HCT116 (cell line): ENCODE measurements at regions not wholly inside any gene's neighbourhood (a gene's known extent, or its start where the extent isn't known, plus 50 kb on each side); places are given as distances from the start of the nearest gene placed in this dataset.

Source experiments
- ATAC-seq: fragments of 200-7000 bp; cut with Tn5 transposase; 2 replicates; pipeline ENCODE4 v1.9.1; 2020; ENCODE audit warnings: mild to moderate bottlenecking, moderate library complexity
- BruUV-seq: library from RNA; stranded (reverse); fragments of 400-500 nt; replicated peaks from 2 replicates; lab custom pipeline; 2021; lab: Mats Ljungman, UMichigan
- CTCF ChIA-PET: fragments of 300-600 bp; sonication (Branson Sonifier 250); formaldehyde crosslinking; loops from one replicate; lab custom pipeline; 2021; ENCODE audit warnings: antibody characterized with exemption; lab: Charles Lee
- POLR2A ChIA-PET: fragments of 300-600, 350-600 bp; sonication (Branson Sonifier 250); formaldehyde crosslinking; loops from one replicate; lab custom pipeline; 2021; ENCODE audit warnings: antibody characterized with exemption; lab: Charles Lee
- RAD21 ChIA-PET, 2 experiments: fragments of 300-600 bp; sonication (Branson Sonifier 250); formaldehyde crosslinking; loops; one replicate each; lab custom pipeline; 2023; ENCODE audit warnings: low total read pairs in 2 of 2; ENCODE audit not compliant: uncharacterized antibody in 2 of 2, unreplicated experiment in 2 of 2, low non-redundant PET in 1 of 2; lab: Charles Lee
- DNase-seq: peaks from one replicate; pipeline ENCODE4 v3.0.0-alpha.2; 2010; ENCODE audit warnings: low read depth, low spot score
- H2AFZ ChIP-seq: fragments of 200-600 bp; shearing (Covaris generic), sonication (generic); 2 replicates; pipeline ENCODE4 v1.6.1; 2017; ENCODE audit warnings: low read depth, mixed run types, mixed read lengths, antibody characterized with exemption, low read length; ENCODE audit not compliant: poor library complexity, severe bottlenecking
- H3K27ac ChIP-seq: 2 replicates; pipeline ENCODE4 v1.5.1; 2012; ENCODE audit warnings: low read depth, low read length
- H3K27me3 ChIP-seq: fragments of 200-600 bp; sonication (generic); 2 replicates; pipeline ENCODE4 v1.6.1; 2016; ENCODE audit warnings: mixed run types, low read length, mixed read lengths; ENCODE audit not compliant: insufficient read depth
- H3K36me3 ChIP-seq, 2 experiments: fragments of 200-500 bp in 1 of 2; fragments of 200-600 bp in 1 of 2; sonication (Bioruptor generic) in 1 of 2; sonication (generic) in 1 of 2; 2 replicates each; pipeline versions ENCODE4 v1.5.1 to v1.6.1; 2014 to 2016; ENCODE audit warnings: low read length in 2 of 2, inconsistent platforms in 1 of 2, mixed read lengths in 1 of 2, mixed run types in 1 of 2; ENCODE audit not compliant: insufficient read depth in 2 of 2, control insufficient read depth in 1 of 2
- H3K4me1 ChIP-seq, 2 experiments: fragments of 200-600 bp in 1 of 2; sonication (generic) in 1 of 2; 2 replicates each; pipeline versions ENCODE4 v1.5.1 to v1.6.1; 2012 to 2017; ENCODE audit warnings: low read length in 2 of 2, inconsistent platforms in 1 of 2, mild to moderate bottlenecking in 1 of 2, mixed read lengths in 1 of 2, mixed run types in 1 of 2, moderate library complexity in 1 of 2; ENCODE audit not compliant: insufficient read depth in 2 of 2, control insufficient read depth in 1 of 2
- H3K4me2 ChIP-seq: fragments of 200-600 bp; sonication (generic); 2 replicates; pipeline ENCODE4 v1.6.1; 2017; ENCODE audit warnings: mixed run types, low read length, mixed read lengths
- H3K4me3 ChIP-seq, 2 experiments: fragments of 200-600 bp in 1 of 2; sonication (generic) in 1 of 2; replicated peaks in 1 of 2; 2 replicates each; pipeline ENCODE4 v1.5.1; 2011 to 2016; ENCODE audit warnings: low read length in 2 of 2, control low read depth in 1 of 2, low read depth in 1 of 2, mild to moderate bottlenecking in 1 of 2, mixed read lengths in 1 of 2, mixed run types in 1 of 2
- H3K79me2 ChIP-seq: fragments of 200-600 bp; sonication (generic); 2 replicates; pipeline ENCODE4 v1.6.1; 2017; ENCODE audit warnings: mild to moderate bottlenecking, mixed run types, low read length, moderate library complexity, mixed read lengths; ENCODE audit not compliant: insufficient read depth
- H3K9ac ChIP-seq: fragments of 200-600 bp; sonication (generic); 2 replicates; pipeline ENCODE4 v1.6.1; 2016; ENCODE audit warnings: low read length, mixed read lengths
- H3K9me2 ChIP-seq: fragments of 200-600 bp; sonication (generic), shearing (Covaris generic); 2 replicates; pipeline ENCODE4 v1.6.1; 2017; ENCODE audit warnings: mixed run types, mild to moderate bottlenecking, moderate library complexity; ENCODE audit not compliant: insufficient read depth
- H3K9me3 ChIP-seq, 2 experiments: fragments of 200-500 bp in 1 of 2; fragments of 200-600 bp in 1 of 2; sonication (Bioruptor generic) in 1 of 2; sonication (generic) in 1 of 2; 2 replicates each; pipeline ENCODE4 v1.6.1; 2014 to 2017; ENCODE audit warnings: low read length in 2 of 2, mixed read lengths in 2 of 2, inconsistent platforms in 1 of 2, low read depth in 1 of 2, mild to moderate bottlenecking in 1 of 2, mixed run types in 1 of 2, moderate library complexity in 1 of 2; ENCODE audit not compliant: control insufficient read depth in 1 of 2, insufficient read depth in 1 of 2
- H4K20me1 ChIP-seq: fragments of 200-600 bp; sonication (generic), shearing (Covaris generic); 2 replicates; pipeline ENCODE4 v1.6.1; 2017; ENCODE audit warnings: mixed run types, mild to moderate bottlenecking, moderate library complexity; ENCODE audit not compliant: insufficient read depth
- CBX3 ChIP-seq: IDR thresholded peaks from 2 replicates; pipeline ENCODE4 v1.6.1; 2012; ENCODE audit warnings: low read depth
- CTCF ChIP-seq, 3 experiments: fragments of 200-600 bp in 1 of 3; sonication (generic) in 1 of 3; IDR thresholded peaks in 2 of 3; conservative IDR thresholded peaks in 1 of 3; 2 replicates each; pipeline ENCODE4 v1.5.1; 2012 to 2017; ENCODE audit warnings: low read depth in 2 of 3, low read length in 2 of 3, antibody characterized with exemption in 1 of 3, borderline replicate concordance in 1 of 3, control low read depth in 1 of 3, mild to moderate bottlenecking in 1 of 3, mixed read lengths in 1 of 3, mixed run types in 1 of 3, moderate library complexity in 1 of 3; ENCODE audit not compliant: insufficient read depth in 1 of 3
- EGR1 ChIP-seq: IDR thresholded peaks from 2 replicates; pipeline ENCODE4 v1.6.1; 2012; ENCODE audit warnings: low read depth
- ELF1 ChIP-seq: IDR thresholded peaks from 2 replicates; pipeline ENCODE4 v1.6.1; 2012; ENCODE audit warnings: low read depth, borderline replicate concordance
- EZH2 ChIP-seq: fragments of 200-600 bp; sonication (generic); IDR thresholded peaks from 2 replicates; pipeline ENCODE4 v1.6.1; 2017; ENCODE audit warnings: antibody characterized with exemption, mixed run types
- EZH2phosphoT487 ChIP-seq: fragments of 200-600 bp; IDR thresholded peaks from 2 replicates; pipeline ENCODE4 v1.6.1; 2018; ENCODE audit warnings: antibody characterized with exemption, borderline replicate concordance
- JUND ChIP-seq: IDR thresholded peaks from 2 replicates; pipeline ENCODE4 v1.6.1; 2012
- POLR2A ChIP-seq: IDR thresholded peaks from 2 replicates; pipeline ENCODE4 v1.7.0; 2011; ENCODE audit warnings: borderline replicate concordance; ENCODE audit not compliant: insufficient read depth, insufficient read length; ENCODE audit errors: extremely low read depth
- POLR2AphosphoS5 ChIP-seq: IDR thresholded peaks from 2 replicates; pipeline ENCODE4 v1.6.1; 2011; ENCODE audit warnings: mild to moderate bottlenecking, low read depth, low read length, moderate library complexity
- RAD21 ChIP-seq: IDR thresholded peaks from 2 replicates; pipeline ENCODE4 v1.6.1; 2012; ENCODE audit warnings: low read depth, mild to moderate bottlenecking
- REST ChIP-seq: IDR thresholded peaks from 2 replicates; pipeline ENCODE4 v1.6.1; 2012; ENCODE audit warnings: low read depth
- SIN3A ChIP-seq: IDR thresholded peaks from 2 replicates; pipeline ENCODE4 v1.6.1; 2012; ENCODE audit warnings: low read depth
- SP1 ChIP-seq: IDR thresholded peaks from 2 replicates; pipeline ENCODE4 v1.6.1; 2012; ENCODE audit warnings: low read depth
- SRF ChIP-seq: IDR thresholded peaks from 2 replicates; pipeline ENCODE4 v1.6.1; 2012; ENCODE audit warnings: low read depth
- TCF7L2 ChIP-seq: IDR thresholded peaks from 2 replicates; pipeline ENCODE4 v1.7.0; 2011; ENCODE audit warnings: borderline replicate concordance, inconsistent platforms; ENCODE audit not compliant: insufficient read depth, insufficient read length; ENCODE audit errors: extremely low read depth
- YY1 ChIP-seq: IDR thresholded peaks from 2 replicates; pipeline ENCODE4 v1.6.1; 2011; ENCODE audit warnings: low read length, low read depth, moderate library complexity, mild to moderate bottlenecking; ENCODE audit not compliant: insufficient replicate concordance; ENCODE audit errors: extremely low read depth
- ZBTB33 ChIP-seq: IDR thresholded peaks from 2 replicates; pipeline ENCODE4 v1.6.1; 2011; ENCODE audit warnings: mild to moderate bottlenecking, low read length, moderate library complexity; ENCODE audit not compliant: insufficient replicate concordance; ENCODE audit errors: extremely low read depth
- ZFX ChIP-seq: fragments of 450-650 bp; IDR thresholded peaks from 2 replicates; pipeline ENCODE4 v1.6.1; 2017
- ZNF274 ChIP-seq: fragments of 200-500 bp; sonication (Bioruptor generic); IDR thresholded peaks from 2 replicates; pipeline ENCODE4 v1.6.1; 2014; ENCODE audit warnings: mild to moderate bottlenecking, low read depth, low read length, inconsistent platforms
- intact Hi-C: fragments of 100-400 bp; cut with micrococcal nuclease; formaldehyde crosslinking; loops from 2 replicates; pipeline ENCODE4 v1.10.0; 2022

GRCh38 chr3:23691357-23691895, 114.3 kb upstream of the UBE2E1 start:
- TF ChIP-seq EGR1 (no peak), CTCF (IDR thresholded peaks at IDR 0.05 in 2 of 3, conservative IDR thresholded peaks at IDR 0.05 in 1 of 3; ENCODE audit: borderline replicate concordance in 1 of 3, insufficient read depth in 1 of 3, low read depth in 2 of 3, low read length in 2 of 3) (no peak), RAD21 (no peak), CBX3 (no peak), SIN3A (no peak), SP1 (no peak), YY1 (no peak), TCF7L2 (no peak), EZH2phosphoT487 (no peak), ZFX (no peak), REST (no peak), JUND (no peak), SRF (no peak), ELF1 (no peak), EZH2 (no peak), POLR2AphosphoS5 (no peak), POLR2A (no peak), ZNF274 (no peak), ZBTB33 (no peak)
- TF ChIP-seq, all 23 proteins: peak for 0
- DNase-seq (no peak), ATAC-seq (no peak)
- no TSS peak for BruUV-seq
- ChIA-PET CTCF (no interaction called here), POLR2A (no interaction called here), RAD21 (no interaction called here)
- Histone ChIP-seq H3K9me2 (no peaks in the 10 kb centered on the region), H2AFZ (no peak overlapping the region), H3K9ac (no peak overlapping the region), H3K79me2 (no peaks in the 10 kb centered on the region), H3K4me2 (no peak overlapping the region), H4K20me1 (no peaks in the 10 kb centered on the region), H3K27ac (no peak overlapping the region), H3K4me1 (peaks cover 6 to 13% of the 10 kb centered on the region in 2 experiments), H3K27me3 (no peaks in the 10 kb centered on the region), H3K9me3 (peaks cover 0 to 6% of the 10 kb centered on the region in 2 experiments; a peak in 1 of 4 replicates), H3K4me3 (no peak overlapping the region), H3K36me3 (no peaks in the 10 kb centered on the region)
- intact Hi-C loops, result no loop called here
